Astrocyte of the spinal cord (primary cell): ENCODE measurements at regions not wholly inside any gene's neighbourhood (a gene's known extent, or its start where the extent isn't known, plus 50 kb on each side); places are given as distances from the start of the nearest gene placed in this dataset.

Source experiments
- DNase-seq: peaks from one replicate; pipeline ENCODE4 v3.0.0; 2011; ENCODE audit warnings: low read depth, low spot score
- H3K4me3 ChIP-seq: 2 replicates; pipeline ENCODE4 v1.5.1; 2011; ENCODE audit warnings: low read depth, mild to moderate bottlenecking, low read length, moderate library complexity
- in situ Hi-C: cut with HindIII; loops from 2 replicates; pipeline ENCODE4 v1.10.0; 2017; ENCODE audit warnings: low sequenced_read_pairs
- TF ChIP-seq, protein P1 (sequence below): IDR thresholded peaks from 2 replicates; pipeline ENCODE4 v1.5.1; 2012; ENCODE audit warnings: low read depth, mild to moderate bottlenecking, low read length, inconsistent platforms

DNA sequence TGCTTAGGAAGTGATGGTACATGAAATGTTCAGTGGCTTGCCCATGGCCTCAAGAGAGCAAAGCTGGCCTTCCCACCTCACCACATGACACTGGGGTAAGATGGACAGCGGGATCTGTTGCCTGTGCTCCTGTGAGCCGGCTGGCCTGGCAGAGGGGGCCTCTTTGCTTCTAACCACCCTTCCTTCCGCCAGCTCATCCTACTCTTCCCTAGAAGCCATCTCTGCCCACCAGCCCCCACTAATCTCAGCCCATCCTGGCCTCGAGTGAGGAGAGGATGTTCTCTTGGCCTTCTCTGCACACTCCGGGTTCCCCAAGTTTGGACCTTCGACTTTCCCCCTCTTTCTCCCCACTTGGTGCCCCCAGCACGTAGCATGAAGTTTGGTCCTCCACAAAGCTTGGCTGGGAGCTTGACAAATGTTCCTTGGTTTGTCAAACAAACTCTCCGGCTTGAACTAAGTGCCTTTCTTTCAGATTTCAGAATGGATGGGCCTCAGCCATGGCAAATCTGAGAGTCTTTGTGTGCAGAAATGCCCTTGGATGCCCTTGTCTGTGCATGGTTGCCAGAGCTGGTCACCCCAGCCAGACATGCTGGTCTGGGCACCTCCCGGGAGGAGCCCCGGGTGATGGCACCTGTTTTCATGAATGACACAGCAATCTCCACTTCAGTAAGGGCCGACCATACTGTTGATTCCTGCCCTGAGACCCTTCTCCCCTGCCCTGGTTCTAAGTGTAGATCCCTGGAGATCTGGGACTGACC, 145.5 kb downstream of the URI1 start:
- TF ChIP-seq, protein P1, sequence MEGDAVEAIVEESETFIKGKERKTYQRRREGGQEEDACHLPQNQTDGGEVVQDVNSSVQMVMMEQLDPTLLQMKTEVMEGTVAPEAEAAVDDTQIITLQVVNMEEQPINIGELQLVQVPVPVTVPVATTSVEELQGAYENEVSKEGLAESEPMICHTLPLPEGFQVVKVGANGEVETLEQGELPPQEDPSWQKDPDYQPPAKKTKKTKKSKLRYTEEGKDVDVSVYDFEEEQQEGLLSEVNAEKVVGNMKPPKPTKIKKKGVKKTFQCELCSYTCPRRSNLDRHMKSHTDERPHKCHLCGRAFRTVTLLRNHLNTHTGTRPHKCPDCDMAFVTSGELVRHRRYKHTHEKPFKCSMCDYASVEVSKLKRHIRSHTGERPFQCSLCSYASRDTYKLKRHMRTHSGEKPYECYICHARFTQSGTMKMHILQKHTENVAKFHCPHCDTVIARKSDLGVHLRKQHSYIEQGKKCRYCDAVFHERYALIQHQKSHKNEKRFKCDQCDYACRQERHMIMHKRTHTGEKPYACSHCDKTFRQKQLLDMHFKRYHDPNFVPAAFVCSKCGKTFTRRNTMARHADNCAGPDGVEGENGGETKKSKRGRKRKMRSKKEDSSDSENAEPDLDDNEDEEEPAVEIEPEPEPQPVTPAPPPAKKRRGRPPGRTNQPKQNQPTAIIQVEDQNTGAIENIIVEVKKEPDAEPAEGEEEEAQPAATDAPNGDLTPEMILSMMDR, result no peak
- no peak for DNase-seq
- in situ Hi-C loops, result no loop called here
- H3K4me3 ChIP-seq, result no peak overlapping the region

DNA sequence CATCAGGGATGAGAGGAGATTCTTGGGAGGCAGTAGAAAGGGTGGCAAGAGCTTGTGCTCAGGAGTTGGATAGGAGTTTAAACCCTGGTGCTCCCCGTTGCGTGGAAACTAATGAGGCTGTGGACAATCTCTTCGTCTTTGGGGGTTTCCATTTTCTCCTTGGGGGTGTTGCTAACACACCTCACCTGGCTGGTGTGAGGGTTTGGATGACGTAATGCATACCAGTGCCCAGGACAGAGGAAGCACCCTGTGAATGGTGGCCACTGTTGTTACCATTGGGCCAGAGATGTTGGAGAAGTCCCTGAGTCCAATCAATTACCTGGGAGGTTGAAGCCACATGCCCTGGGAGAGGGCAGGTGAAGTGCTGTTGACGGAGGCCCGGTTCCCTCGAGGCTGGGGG, 146.5 kb downstream of the URI1 start:
- TF ChIP-seq, protein P1, result no peak
- no peak overlapping the region for H3K4me3 ChIP-seq
- in situ Hi-C loops, result no loop called here
- DNase-seq, result no peak

DNA sequence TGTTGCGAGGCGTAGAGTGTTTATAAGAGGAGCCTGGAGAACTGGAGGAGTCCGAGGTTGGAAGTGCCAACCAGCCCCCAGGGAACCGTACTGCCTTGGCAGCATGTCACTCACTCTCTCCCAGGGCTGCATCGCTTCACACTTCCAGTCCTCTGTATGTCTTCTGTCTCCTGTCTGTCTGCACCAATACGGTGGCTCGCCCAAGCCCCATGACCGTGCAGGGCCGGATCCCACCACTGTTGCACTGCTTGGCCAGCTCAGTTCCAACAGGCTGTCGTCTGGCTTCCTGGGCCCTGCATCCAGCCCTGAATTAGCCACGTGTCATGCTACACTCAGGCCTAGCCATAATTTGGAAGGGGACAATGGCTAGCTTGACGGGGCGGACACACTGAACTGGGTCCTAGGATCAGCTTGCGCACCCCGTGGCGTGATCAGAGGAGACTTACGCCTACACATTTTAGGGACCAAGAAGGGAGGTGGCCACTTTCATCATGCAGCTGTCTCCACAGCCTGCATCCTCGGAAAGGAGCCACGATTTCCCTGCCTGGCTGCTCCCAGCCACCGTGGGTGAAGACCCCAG, 147.1 kb downstream of the URI1 start:
- in situ Hi-C loops, result no loop called here
- TF ChIP-seq, protein P1, result no peak
- no peak for DNase-seq
- no peak overlapping the region for H3K4me3 ChIP-seq

DNA sequence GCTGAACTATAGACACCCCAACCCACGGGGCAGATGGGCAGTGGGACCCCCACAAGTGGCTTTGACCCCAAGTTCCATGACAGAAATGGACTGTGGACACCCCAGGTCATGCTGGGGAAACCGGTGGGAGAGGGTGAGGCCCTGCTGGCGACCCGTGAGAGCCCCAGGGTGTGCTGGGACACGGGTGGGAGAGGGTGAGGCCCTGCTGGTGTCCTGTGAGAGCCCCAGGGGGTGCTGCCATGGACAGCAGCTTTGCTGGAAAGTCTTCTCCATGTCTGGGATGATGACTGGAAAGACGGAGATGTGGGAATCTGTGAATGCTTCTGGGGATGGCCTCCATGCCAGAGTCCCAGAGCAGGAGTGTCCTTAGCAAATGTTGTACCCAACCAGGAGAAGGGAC, 148.4 kb downstream of the URI1 start:
- TF ChIP-seq, protein P1, result no peak
- no peak overlapping the region for H3K4me3 ChIP-seq
- DNase-seq, result no peak
- in situ Hi-C loops, result no loop called here

DNA sequence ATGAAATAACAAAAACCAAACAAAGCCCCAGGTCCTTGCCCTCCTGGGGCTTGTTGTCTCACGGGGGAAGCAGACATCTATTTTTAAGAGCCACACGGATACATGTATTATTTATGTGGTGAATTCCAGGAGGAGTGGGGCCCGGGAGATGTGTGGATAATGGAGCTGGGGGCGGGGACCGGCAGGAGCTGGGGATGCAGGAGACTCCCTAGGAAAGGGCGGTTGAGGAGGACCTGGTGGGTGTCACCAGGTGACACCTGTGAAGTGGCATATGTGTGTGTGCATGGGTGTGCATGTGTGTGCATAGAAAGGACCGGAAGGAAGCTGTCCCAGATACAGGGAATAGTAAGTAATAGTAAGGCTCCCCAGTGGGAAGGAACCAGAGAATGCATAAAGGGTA, 148.9 kb downstream of the URI1 start:
- TF ChIP-seq, protein P1, result no peak
- no peak overlapping the region for H3K4me3 ChIP-seq
- DNase-seq, result no peak
- in situ Hi-C loops, result no loop called here

DNA sequence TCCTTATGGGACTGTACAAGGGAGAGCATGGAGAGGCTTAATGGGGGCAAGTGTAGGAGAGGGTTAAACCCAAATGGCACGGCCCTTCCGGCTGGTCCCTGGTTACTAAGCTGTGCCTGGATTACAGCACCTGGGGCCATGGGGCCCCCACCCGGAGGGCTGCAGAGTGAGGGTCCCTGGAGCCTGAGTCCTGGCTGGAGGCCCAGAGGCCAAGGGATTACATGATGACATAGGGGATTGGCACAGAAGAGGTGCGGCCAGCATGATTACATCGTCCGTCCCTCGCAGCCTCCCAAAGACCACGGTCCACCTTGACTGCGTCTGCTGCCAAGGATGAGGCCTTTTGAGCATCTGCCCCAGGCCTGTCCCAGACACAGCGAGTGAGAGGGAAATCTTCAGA, 149.4 kb downstream of the URI1 start:
- in situ Hi-C loops, result no loop called here
- DNase-seq, result no peak
- TF ChIP-seq, protein P1, result no peak

More for the DNA sequence above, 149.4 kb downstream of the URI1 start:
- H3K4me3 ChIP-seq, result no peak overlapping the region
